ENCODE measurements at regions not wholly inside any gene's neighbourhood (a gene's known extent, or its start where the extent isn't known, plus 50 kb on each side); places are given as distances from the start of the nearest gene placed in this dataset.

- no peak for DNase-seq
- no peak for TF ChIP-seq CHD2 (IDR thresholded peaks at IDR 0.05; ENCODE audit: low read length, partially characterized antibody)
- TF ChIP-seq TAF1 (IDR thresholded peaks at IDR 0.05; ENCODE audit: borderline replicate concordance, low read depth, low read length), result no peak
- no peak for TF ChIP-seq JUND (IDR thresholded peaks at IDR 0.05)
- no peak for TF ChIP-seq ZBTB33 (IDR thresholded peaks at IDR 0.05; ENCODE audit: borderline replicate concordance, low read depth)
- TF ChIP-seq RFX5 (IDR thresholded peaks at IDR 0.05; ENCODE audit: low read length), result no peak
- TF ChIP-seq EZH2phosphoT487 (IDR thresholded peaks at IDR 0.05; ENCODE audit: borderline replicate concordance, low read depth), result no peak
- TF ChIP-seq RXRA (IDR thresholded peaks at IDR 0.05; ENCODE audit: borderline replicate concordance, low read depth), result no peak
- TF ChIP-seq ELF1 (IDR thresholded peaks at IDR 0.05), result no peak
- no peak for TF ChIP-seq RCOR1 (IDR thresholded peaks at IDR 0.05; ENCODE audit: low read length)
- no peak for TF ChIP-seq USF1 (IDR thresholded peaks at IDR 0.05; ENCODE audit: borderline replicate concordance, low read depth)
- TF ChIP-seq PBX3 (IDR thresholded peaks at IDR 0.05), result no peak
- no peak for TF ChIP-seq REST (IDR thresholded peaks at IDR 0.05; ENCODE audit: low read depth, low read length)
- TF ChIP-seq NRF1 (IDR thresholded peaks at IDR 0.05; ENCODE audit: low read depth, low read length), result no peak
- no peak for TF ChIP-seq NFIC (IDR thresholded peaks at IDR 0.05; ENCODE audit: borderline replicate concordance)
- no peak for TF ChIP-seq MEF2A (IDR thresholded peaks at IDR 0.05; ENCODE audit: borderline replicate concordance, low read depth)
- no peaks in the 10 kb centered on the region for H3K9me3 ChIP-seq
- no peak overlapping the region for H2AFZ ChIP-seq (ENCODE audit: low read depth)
- H3F3A ChIP-seq (replicated peaks; ENCODE audit: insufficient read depth), result peaks cover 4% of the 10 kb centered on the region
- POLR2A ChIA-PET, result no interaction called here
- no peak overlapping the region for H3K4me2 ChIP-seq
- no peaks in the 10 kb centered on the region for H3K9me2 ChIP-seq
- H3K27me3 ChIP-seq (ENCODE audit: insufficient read depth), result no peaks in the 10 kb centered on the region
- no peak overlapping the region for H3K9ac ChIP-seq
- CTCF ChIA-PET, result interaction anchor here (1.4 kb wide), 1 partner anchor 9 kb away, joined by 3 read pairs; no protein-coding TSS in a partner anchor
- no peak overlapping the region for H3K27ac ChIP-seq (ENCODE audit: low read depth in 2 of 2, low read length in 1 of 2)
- H3K36me3 ChIP-seq (replicated peaks in 1 of 2; ENCODE audit: control insufficient read depth in 1 of 2, insufficient read depth in 2 of 2, low read length in 1 of 2), result no peaks in the 10 kb centered on the region
- peaks cover 0 to 3% of the 10 kb centered on the region in 2 experiments; a peak in 1 of 4 replicates for H3K4me1 ChIP-seq (ENCODE audit: control insufficient read depth in 1 of 2, insufficient read depth in 2 of 2, low read depth in 1 of 2, low read length in 1 of 2)
- no peaks in the 10 kb centered on the region for H4K20me1 ChIP-seq (ENCODE audit: insufficient read depth)
- H3K79me2 ChIP-seq (ENCODE audit: insufficient read depth), result no peaks in the 10 kb centered on the region
- H3K4me3 ChIP-seq (ENCODE audit: low read depth in 2 of 2, low read length in 1 of 2), result no peak overlapping the region
Measured at GRCh38 chr11:92391364-92391763, 166.7 kb downstream of the FAT3 start.

All from SK-N-SH (cell line).